ENCODE measurements at regions not wholly inside any gene's neighbourhood (a gene's known extent, or its start where the extent isn't known, plus 50 kb on each side); places are given as distances from the start of the nearest gene placed in this dataset.

GRCh38 chr11:101357771-101358170 is 226.0 kb downstream of the TRPC6 start (continued):
- TF ChIP-seq, protein P1, sequence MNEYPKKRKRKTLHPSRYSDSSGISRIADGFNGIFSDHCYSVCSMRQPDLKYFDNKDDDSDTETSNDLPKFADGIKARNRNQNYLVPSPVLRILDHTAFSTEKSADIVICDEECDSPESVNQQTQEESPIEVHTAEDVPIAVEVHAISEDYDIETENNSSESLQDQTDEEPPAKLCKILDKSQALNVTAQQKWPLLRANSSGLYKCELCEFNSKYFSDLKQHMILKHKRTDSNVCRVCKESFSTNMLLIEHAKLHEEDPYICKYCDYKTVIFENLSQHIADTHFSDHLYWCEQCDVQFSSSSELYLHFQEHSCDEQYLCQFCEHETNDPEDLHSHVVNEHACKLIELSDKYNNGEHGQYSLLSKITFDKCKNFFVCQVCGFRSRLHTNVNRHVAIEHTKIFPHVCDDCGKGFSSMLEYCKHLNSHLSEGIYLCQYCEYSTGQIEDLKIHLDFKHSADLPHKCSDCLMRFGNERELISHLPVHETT (CRISPR knock-in tag; conservative IDR thresholded peaks at IDR 0.05), result no peak
- TF ChIP-seq ZNF296 (CRISPR knock-in tag; conservative IDR thresholded peaks at IDR 0.05), result no peak
- no peak for TF ChIP-seq AKNA (CRISPR knock-in tag; IDR thresholded peaks at IDR 0.05; ENCODE audit: borderline replicate concordance)
- TF ChIP-seq FOXK1 (CRISPR knock-in tag; IDR thresholded peaks at IDR 0.05; ENCODE audit: borderline replicate concordance, low read depth), result no peak
- no peak for TF ChIP-seq THYN1 (CRISPR knock-in tag; IDR thresholded peaks at IDR 0.05; ENCODE audit: borderline replicate concordance, low read depth)
- no peak for TF ChIP-seq KDM4B (CRISPR knock-in tag; IDR thresholded peaks at IDR 0.05)
- no peak for TF ChIP-seq MLLT10 (CRISPR knock-in tag; IDR thresholded peaks at IDR 0.05)
- no peak for TF ChIP-seq BORCS8-MEF2B (CRISPR knock-in tag; IDR thresholded peaks at IDR 0.05)

Measured in HepG2 (cell line).